SHP77 treated with DMSO at 0.1 percent for 48 hours (cell line): ENCODE measurements at regions not wholly inside any gene's neighbourhood (a gene's known extent, or its start where the extent isn't known, plus 50 kb on each side); places are given as distances from the start of the nearest gene placed in this dataset.

Experiments used
- DNase-seq: peaks from one replicate; lab custom pipeline; 2025; lab: John Stamatoyannopoulos, UW

DNA sequence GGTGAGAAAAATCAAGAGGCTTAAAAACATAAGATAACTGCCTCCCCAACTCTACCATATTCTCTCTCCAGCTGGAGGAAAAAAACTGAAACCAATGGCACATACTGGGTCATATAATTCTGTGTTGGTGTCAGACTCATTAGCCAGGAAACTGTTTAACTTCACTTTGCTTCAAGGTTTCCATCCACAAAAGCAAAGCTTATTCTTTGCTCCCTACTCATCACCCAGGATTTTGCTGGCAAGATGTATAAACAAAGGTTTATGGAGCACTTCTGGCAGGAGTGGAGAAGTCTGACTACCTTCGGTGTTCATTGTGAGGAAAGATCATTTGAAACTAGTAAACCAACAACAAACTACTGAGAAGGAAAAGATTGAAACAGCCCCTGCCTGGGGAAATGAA, 197.5 kb upstream of the SERP2 start:
- no peak for DNase-seq

DNA sequence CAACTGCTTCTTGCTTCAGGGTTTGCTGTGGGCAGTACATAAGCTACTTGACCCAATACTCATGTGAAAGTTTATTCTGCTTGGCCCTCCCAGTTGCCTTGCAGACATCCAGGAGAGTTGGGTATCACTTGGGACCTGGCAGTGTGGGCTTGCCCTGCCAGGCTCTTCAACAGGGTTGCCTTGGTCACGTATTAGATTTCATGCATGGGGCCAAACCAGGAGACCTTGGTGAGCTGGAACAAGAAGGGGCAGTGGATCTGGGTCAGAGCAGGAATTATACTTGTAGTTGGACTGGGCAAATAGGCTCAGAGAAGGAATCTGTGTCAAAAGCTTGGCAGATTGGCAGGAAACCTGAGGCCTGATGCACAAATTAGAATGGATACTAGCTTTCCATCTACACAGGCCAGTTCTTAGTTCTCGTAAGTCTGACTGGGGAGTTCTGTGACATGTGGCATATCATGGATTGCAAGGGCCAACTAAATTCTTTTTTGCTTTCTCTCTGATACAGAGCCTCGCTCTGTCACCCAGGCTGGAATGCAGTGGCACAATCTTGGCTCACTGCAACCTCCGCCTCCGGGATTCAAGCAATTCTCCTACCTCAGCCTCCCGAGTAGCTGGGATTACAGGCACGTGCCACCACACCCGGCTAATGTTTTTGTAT, 192.6 kb upstream of the SERP2 start:
- DNase-seq, result no peak

DNA sequence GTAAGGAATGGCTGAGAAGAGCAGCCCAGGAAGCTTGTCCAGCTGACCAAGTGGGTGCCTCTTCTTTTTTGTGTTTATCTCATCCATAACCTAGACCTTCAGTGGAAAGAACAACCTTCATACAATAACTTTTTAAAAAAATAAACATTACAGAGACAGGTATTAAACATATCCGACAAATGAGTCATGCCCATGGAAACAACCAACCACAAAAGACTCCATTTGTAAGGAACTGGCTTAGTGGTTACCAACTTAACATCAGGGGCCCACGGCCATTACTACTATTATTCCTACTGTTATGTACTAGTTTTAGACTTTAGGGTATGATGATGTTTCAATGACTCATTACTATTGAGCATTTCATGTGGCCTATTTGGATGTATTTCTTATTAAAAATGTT, 191.7 kb upstream of the SERP2 start:
- DNase-seq, result no peak

DNA sequence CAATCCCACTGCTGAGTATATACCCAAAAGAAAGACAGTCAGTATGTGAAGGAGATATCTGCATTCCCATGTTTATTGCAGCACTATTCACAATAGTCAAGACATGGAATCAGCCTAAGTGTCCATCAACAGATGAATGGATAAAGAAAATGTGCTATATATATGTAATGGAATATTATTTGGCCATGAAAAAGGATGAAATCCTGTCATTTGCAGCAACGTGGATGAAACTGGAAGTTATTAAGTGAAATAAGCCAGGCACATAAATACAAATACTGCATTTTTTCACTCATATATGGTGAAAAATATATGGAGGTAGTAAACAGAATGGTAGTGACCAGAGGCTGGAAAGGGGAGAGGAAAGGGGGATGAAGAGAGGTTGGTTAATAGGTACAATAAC, 188.9 kb upstream of the SERP2 start:
- no peak for DNase-seq

DNA sequence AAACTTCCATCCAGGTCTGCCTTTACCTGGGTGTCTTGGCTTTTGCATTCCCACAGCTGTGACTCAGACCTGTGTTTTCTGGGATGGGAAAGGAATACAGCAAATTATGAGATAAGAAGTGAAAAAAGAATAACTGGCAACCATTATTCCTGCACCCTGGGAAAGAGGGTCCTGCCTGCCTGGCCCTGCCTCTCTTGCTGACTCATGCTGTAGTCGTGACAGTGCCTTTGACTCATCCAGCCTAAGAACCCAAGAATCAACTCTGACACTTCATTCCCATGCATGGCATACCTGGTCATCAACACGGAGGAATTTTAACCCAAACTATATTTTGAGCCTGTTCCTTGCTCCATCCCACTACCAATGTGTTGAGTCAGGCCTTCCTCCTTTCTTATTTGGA, 185.4 kb upstream of the SERP2 start:
- DNase-seq, result no peak

DNA sequence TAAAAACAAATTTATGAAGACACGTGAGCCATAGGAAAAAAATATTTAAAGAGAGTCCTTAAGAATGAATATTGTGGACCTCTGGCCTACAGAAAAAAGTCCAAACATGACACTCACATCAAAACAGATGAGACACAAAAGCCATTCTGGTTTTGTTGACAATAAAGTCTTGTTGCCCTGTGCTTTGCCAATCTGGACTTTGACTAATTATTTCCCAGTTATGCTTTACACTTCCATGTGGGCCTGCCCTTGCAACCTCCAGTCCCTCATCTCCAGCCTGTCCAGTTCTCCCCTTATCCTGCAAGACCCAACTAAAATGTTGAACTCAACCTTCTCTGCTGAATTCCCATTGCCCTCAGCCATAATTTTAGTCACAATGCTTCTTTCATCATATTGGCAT, 184.5 kb upstream of the SERP2 start:
- DNase-seq, result no peak

DNA sequence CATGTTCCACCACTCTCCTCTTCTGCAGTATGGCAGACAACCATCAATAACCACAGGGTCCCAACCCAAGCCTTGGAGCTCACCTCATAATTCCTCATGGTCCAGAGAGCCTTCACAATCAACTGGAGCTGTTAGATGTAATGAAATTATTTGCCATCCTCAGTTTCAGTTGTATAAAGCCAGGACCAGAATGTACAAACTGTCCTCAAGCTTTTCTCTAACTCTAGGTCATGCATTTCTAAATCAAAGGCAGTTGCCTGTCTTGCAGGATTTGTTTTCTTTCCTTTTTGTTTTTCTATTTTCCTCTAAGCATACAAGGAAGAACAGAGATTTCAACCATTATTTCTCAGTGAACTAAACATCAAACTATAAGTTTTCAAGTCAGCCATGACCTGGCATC, 182.5 kb upstream of the SERP2 start:
- DNase-seq, result no peak

DNA sequence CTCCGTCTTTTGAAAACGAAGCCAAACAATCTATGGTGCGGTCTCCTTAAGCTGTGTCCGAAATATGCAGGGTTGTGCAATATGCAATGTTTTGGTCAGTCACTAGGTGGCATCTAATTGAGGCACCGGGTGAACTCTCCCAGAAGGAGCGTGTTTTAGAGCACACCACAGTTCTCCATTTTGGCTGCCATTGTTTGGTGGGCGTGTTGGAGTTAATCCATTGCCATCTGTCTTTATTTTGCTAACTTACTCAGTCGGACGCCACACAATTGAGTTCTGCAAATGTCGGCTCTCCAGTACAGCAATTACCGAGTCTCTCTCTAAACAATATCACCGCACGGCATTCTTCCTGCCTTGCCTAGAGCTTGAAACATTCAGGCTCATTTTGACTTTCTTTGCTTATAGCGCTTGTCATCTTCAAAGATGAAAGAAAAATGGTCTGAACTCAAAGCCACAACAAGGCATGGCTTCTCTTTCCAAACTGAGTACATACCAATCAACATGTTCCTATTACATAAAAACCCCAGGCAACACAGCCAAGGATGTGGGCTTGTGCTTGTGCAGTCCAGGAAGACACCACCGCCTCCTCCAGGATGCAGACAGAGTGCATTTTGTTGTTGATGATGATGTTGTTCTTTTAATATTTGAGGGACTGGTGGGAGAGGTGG, 182.0 kb upstream of the SERP2 start:
- DNase-seq, result peak; percentile 24

DNA sequence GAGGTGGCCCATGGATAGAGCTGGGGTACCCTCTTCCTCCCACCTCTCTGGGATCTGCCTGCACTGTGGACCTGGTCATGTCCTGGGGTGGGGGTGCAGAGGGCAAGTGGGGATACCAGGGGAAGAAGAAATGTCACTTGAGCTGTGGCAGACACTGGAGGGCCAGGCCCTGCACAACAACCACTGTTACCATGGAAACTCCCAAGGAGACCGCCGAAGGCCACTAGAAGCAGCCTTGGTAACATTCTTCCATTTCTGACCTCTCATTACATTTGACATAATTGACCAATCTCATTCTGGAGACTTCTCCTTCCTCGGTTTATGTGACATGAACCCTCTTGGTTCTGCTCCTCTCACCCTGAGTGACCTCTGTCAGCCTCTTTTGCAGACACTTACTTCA, 179.9 kb upstream of the SERP2 start:
- DNase-seq, result no peak

DNA sequence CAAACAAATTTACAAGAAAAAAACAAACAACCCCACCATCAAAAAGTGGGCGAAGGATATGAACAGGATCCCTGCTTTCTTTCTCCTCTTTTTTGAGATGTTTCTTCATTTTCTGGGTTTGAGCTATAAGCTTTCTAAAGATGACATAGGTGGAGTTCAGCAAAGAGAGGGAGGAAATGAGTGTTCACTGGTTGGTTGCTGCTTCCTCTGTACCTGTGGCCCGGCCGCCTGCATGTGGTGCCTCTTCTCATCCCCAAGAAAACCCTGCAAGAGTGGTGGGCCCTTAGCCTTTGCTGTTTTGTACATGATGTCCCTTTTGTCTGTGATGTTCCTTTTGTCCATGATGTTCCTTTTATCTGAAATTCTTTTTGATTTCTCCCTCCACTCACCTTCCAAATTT, 178.4 kb upstream of the SERP2 start:
- DNase-seq, result no peak

DNA sequence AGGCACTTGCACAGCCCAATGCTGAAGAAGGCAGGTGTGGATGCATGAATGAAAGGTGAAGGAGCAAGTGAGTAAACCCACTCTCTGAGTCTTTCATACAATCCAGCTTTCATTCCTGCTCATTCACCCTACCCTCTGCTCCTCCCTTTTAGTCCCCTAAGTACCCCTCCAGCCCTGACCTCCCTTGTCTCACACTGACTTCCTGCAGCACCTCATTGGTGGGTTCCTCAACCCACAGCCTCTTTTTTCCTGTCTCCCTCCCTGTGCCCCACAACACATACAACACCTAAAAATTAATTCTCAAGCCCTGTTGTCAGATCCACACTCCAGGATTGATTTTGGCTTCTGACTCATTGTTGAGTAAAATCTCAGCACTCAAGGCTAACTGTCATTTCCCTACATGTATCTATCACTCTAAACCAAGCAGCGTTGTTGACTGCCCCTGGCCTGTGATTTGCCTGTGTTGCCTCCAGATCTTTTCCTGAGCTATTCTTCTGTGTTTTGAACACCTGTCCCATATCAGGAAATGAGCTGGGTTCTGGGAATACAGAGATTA, 177.3 kb upstream of the SERP2 start:
- no peak for DNase-seq

DNA sequence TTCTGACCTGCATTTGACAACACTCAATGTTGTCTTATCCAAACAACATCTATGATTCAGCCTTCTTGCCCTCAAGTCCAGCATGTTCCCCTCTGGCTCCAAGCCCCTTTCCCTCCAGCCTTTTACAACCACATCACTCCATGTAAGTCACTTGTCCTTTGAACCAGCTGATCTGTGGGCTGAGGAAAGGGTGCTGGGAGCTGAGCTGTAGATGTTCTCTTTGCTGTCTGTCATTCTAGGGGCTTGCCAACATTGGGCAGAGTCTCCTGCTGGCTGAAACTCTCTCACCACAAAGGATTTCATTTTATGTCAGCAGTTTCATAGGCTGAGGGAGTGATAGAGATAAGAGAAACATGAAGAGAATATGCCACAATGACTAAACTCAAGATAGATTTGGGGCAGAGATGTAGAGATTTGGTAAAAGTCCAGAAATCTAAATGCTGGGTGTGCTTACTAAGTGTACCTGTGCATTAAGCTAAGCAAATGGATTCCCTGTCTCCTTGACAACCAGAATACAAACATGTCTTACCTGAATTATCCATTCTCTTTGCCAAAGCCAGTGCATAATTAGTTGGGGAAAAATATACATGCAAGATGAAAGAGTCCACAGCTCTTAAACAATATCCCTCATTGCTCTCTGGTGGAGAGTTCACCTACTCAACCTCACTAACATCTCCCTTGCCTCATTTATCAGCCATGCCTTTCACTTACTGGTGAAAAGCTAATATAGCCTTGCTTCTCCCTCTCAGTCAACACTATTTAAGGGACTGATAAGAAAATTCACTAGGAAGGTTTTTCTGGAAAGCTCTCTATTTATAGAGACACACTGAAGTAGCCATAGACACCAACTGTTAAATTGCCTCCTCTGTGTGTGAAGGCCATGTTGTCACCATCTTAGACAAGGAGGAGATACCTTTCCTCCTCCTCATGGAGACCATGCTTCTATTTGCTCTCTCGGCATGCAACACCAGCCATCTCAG, 175.5 kb upstream of the SERP2 start:
- DNase-seq, result no peak

DNA sequence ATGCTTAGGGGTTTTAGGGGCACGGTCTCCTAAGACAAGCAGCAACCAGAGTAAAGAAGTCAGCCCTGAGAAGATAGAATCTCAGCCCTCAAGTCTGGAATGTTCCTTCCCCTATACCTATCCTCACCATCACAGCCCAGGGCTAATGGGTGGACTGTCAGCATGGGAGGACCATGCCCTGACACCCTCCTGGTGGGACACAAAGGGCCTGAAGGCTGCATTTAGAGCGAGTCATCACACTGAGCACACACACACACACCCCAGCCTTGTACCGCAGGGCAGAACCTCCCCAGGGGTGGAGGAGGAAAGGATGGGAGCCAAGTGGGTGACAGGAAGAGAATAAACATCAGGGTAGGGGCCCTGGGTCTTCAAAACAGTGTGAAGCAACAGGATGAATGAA, 174.8 kb upstream of the SERP2 start:
- DNase-seq, result no peak

DNA sequence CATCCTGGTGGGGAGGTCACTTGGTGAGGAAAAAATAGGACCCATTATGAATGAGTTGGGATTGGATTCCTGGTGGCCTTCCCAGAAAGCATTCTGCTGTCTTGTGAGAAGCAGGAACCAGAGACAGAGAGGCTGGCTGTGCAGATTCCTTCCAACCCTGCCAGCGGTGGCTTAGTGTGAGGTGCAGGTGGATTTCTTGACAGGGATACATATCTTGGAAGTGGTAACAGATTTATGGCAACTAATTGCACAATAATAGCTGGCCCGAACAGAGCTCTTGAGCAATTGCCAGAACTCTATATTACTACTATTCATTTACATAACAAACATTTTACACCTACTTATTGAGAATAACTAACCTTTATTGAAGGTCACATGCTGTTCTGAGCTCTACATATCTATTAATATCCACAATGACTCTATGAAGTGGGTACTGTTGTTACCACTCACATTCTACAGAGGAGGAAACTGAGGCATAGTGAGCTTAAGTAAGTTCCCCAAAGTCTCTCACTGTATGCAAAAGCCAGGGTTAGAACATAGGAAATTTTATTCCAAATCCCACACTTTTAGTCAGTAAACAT, 173.9 kb upstream of the SERP2 start:
- DNase-seq, result no peak

DNA sequence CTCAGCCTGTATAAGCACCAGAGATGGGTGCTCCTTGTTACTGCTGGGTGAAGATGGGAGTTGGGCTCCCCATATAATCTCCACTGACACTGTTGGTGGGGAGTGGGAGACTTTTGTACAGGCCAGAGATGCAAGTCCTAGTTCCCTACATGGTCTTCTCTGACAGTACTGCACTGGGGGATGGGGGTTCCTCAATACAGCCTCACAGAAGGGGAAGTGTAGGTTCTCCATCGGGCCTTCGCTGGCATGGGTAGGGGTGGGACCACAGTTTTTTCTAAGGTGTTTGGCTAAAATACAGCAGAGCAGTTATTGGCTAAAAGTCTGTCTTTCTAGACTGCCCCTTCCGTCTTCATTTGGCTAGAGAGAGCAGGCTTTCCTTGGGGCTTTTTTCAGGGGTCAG, 167.2 kb upstream of the SERP2 start:
- DNase-seq, result no peak

DNA sequence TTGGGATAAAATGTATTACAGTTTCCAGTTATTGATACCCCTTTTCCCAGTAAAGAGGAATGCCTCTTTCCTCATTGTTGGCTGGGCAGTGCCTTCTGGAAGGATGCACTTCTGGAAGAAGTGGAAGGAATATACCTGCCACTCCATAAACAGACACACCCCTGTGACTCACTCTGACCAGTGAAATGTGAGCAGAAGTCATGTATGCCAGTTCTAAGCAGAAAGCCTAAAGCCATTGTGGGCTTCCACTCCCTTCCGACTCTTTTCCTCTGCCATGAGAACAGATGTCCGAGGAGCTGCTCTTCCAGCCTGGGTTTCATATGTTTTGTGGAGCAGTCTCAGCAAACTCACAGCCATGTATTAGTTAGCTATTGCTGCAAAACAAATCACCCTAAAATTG, 166.1 kb upstream of the SERP2 start:
- no peak for DNase-seq

DNA sequence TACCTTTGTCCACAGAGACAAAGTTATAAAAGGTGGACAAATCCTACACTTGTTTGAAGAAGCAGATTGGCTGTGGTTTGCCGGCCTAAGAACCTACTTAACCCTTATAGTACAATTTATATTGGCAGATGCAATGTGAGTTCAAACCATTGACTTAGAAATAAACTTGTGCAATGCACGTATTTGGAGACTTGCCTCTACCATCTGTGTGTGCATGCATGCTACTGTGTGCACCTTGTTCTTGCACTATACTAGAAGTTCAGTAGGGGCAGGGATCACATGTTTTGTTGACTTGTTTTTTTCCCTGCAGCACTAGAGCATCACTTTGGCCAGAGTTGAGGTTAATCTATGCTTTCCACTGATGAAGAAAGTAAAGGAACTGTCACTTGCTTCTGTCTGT, 163.1 kb upstream of the SERP2 start:
- no peak for DNase-seq

DNA sequence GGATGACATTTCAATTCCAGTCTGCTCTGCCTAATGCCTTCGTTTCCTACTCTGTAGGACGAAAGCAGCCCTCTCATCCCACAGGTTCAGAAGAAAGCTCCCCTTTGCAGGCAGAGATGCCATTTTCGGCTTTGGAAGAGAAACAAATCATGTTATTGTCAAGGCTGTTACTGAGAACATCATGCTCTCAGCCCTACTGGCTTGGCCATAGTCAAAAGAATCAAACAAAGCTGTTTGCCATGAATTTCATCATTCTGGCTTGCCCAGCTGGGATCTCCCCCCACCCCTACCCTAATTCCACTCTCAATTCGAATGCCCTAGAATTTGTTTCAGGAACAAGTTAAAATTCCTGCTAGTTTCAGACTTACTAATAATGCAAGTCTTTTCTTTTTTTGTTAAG, 162.3 kb upstream of the SERP2 start:
- DNase-seq, result no peak

DNA sequence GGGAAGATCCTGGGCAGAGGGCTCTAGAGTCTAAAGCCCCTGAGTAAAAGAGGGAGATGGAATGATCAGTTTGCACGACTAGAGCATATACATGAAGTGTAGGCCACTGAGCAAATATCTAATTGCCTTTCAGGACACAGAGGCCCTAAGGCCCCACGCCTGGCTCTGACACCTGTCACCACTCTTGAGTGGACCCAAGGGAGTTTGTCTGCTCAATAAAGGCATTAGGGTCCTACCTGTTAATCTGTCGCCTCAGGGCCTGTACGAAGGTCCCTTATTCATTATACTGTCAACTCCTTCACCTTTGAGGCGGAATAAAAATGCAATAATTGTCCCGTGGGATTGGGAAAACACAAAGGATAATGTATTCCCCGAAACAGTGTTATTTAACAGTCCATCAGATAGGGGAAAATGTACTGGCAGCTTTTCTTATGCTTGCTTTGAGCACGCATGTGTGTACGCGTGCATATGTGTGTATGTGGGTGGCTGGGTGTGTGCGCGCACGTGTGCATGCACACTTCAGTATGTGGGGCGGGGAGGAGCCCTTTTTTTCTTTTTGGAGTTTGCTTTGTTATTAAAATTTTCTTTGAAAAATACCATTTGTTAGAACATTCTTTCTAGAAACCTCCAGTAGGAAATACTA, 161.8 kb upstream of the SERP2 start:
- DNase-seq, result no peak

DNA sequence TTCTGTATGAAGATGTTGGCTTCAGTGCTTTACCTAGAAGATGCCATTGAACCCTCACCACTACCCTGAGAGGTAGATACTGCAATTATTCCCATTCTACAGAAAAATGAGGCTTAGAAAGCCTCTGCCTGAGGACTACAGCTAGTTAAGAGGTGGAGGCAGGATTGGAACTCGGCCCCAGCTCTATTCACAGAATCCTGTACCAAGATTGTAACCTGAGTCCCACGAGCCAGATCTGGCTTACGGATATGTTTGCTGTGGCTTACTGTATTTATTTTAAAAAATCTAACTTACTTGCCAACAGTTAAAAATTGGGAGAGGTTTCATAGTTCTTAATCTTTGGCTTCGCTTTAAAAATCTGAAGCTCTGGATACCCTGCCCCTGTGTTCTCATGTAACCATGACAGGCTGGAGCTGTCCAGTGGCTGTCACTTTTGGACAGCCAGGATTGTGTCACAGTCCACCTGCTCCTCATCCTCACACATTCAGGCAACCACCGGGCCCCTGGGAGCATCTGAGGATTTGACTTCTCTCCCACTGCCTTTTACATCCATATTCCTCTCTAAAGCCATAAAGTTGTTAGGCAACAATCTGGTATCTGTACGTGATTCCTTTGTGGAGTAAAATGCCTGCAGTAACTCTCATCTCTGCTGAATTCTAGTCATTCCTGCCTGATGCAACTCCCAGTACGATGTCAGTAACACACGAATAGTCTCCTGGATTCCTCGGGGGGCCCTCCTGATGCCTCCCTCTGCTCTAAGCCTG, 160.8 kb upstream of the SERP2 start:
- DNase-seq, result no peak
